NK-92 treated with Interleukin-12 subunit alpha and Interleukin-12 subunit beta, amount 100 ng/mL, for 24 hours (cell line): ENCODE measurements at regions not wholly inside any gene's neighbourhood (a gene's known extent, or its start where the extent isn't known, plus 50 kb on each side); places are given as distances from the start of the nearest gene placed in this dataset.
"Not testable (repeated sequence)": the region's sequence is repeated elsewhere in the genome, so short reads cannot be mapped to it uniquely, and the experiment has no call there.

Source experiments
- DNase-seq: peaks from one replicate; lab custom pipeline; 2025; lab: John Stamatoyannopoulos, UW

DNA sequence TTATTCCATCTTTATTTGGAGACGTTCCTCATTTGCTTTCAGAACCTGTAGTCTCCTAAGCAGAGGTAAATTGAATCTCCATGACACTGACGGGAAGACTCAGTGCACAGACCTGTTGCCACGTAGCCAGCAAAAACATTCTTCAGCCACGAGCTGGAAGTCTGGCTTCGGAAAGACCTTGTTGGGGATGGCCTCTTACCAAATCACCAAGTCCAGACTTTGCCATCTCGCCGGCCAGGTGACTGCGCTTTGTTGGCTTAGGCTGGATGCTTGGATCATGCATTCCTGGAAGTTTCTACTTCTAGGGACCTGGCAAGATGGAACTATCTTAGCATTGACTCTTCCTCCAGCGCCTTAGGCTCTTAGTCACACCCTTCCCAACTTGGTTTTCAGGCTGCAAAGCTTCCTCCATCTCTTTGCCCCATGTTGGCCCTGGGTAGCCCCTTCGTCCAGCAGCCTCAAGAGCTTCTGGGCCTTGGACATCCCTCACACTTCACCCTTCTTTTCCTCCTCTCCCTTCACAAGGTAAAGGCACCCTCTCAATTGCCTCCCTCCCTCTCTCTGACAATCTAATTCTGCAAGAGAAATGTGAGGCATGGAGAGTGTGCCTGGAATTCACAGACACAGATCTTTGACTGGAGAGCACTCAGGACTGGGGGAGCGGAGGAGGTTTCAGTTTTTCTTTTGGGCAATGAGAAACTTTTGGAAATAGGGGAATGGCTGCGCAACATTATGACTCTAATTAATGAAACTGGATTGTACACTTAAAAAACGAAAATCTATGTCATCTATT is 451.9 kb upstream of the MKI67 start:
- no peak for DNase-seq

DNA sequence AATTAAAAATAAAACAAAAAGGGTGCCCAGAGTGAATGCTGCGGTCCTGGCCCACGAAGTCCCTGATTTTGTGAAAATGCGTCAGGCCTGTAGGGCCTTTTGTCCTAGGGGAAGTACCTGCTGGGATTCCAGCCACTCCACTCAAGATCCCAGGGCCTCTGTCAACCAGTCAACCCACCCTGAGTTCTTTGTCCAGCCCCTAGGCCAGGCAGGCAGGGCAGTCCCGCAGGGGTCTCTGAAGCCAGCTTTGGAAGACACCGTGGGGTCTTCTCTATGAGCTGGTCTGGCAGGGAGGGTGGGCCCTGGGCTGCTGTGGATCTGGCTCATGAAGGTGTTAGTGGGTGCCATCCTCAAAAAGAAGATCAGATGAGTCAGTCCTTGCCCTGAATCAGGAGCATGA is 452.5 kb upstream of the MKI67 start:
- no peak for DNase-seq

DNA sequence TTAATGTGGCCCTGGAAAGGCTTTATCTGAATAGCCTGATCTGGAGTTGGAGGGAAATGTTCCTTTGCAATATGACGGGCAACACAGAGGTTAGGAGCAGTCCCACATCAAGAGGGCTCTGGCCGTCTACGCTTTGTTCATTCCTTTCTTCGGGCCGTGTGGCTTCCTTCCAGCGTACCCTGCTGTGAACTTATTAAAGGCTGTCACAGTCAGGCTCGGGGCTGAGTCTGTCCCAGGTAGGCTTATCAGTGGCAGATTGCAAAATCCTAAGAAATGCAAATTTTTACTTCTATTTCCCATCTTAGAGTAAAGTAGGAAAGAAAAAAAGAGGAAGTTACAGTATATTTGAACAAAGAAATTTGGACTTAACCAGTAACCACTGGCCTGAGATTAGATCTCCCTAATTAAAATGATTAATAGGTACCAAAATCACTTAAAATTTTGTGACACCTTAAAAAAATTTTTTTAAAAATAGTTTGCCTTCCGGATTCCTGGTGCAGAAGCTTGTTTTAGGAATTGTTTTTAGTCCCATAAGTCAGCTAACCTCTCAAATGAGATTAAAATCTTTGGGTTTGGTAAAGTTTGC is 453.1 kb upstream of the MKI67 start:
- no peak for DNase-seq

DNA sequence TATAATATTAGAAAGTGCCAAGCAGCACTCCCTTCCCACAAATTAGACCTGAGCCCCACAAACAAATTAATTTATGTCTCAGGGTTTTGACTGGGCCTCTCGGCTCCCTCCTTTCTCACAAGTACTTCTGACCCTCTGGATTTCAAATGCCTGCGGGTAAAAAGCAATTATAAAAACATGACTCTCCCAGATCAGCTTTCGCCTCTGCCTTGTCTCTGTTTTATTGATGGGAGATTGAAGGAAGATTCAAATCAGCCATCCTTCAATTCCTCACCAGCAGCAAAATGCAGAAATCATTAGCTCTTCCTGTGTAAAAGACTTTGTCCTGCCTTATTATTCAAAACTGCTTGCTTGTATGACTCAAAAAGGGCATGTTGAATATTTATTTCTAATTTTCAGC is 453.7 kb upstream of the MKI67 start:
- DNase-seq: no peak

DNA sequence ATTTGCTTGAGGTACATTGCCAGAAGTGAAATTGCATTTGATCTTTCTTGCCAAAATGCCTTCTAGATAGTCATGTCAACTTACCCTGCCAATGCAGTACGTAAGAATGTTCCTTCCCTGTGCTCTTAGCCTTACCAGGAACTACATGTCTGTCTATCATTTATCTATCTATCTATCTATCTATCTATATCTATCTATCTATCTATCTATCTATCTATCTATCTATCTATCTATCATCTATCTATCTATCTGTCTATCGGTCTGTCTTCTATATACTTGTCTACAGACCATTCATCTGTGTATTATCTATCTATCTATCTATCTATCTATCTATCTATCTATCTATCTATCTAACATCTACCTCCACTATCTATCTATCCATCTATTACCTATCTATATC is 456.9 kb upstream of the MKI67 start:
- DNase-seq: not testable (repeated sequence)

DNA sequence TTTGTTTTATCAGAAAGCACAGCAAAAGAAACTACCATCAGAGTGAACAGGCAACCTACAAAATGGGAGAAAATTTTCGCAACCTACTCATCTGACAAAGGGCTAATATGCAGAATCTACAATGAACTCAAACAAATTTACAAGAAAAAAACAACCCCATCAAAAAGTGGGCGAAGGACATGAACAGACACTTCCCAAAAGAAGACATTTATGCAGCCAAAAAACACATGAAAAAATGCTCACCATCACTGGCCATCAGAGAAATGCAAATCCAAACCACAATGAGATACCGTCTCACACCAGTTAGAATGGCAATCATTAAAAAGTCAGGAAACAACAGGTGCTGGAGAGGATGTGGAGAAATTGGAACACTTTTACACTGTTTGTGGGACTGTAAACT is 460.4 kb upstream of the MKI67 start:
- not testable (repeated sequence) for DNase-seq

DNA sequence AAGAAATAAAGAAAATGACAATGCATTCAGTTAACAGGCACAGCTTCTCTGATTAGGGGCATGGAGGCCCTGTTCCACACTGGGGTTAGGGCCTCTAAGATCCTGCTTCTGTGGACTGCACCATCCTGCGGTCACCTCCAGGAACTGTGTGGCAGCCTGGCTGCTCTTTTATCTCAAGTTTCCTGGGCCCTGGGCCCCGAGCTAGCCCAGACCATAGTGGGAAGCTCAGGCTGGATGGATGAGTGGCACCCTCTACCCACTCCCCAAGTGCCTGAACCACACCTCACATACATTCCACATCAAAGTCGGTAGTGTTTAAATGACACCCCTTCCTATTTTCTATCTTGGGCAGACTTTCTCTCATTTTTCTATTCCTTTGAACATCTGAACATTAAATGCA is 461.5 kb upstream of the MKI67 start:
- DNase-seq: no peak

DNA sequence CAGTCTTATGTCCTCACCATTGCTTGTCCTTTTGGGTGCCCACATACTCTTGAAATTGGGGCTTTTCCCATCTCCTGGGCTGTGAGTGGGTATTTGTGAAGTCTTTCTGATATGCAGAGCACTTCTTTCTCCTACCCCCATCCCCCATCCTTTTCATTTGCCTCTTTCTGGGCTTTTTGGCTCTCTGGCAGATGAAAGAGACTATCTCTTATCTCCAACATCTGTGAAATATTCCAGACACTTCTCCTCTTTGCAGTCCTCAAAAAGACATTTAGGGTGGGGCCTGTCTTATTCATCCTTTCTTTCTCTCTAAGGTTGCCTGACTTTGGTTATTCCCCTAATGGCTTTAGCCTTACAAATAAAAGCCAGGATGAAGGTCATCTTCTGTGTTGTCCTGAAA is 462.2 kb upstream of the MKI67 start:
- no peak for DNase-seq

DNA sequence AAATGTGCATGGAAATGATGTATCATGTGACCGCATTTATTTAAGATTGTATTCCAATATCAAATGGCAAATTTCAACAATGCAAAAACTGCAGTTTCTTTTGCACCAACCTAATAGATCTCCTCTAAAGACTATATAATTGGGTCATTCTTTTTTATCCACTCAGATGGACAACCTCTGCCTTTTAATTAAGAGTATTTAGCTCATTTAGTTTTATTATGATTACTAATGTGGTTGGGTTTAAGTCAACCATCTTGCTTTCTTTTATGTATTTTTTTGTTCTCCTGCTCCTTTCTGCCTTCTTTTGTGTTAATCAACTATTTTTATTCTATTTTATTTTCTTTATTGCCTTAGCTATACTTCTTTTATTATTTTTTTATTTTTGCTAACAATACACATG is 468.5 kb upstream of the MKI67 start:
- DNase-seq: no peak

DNA sequence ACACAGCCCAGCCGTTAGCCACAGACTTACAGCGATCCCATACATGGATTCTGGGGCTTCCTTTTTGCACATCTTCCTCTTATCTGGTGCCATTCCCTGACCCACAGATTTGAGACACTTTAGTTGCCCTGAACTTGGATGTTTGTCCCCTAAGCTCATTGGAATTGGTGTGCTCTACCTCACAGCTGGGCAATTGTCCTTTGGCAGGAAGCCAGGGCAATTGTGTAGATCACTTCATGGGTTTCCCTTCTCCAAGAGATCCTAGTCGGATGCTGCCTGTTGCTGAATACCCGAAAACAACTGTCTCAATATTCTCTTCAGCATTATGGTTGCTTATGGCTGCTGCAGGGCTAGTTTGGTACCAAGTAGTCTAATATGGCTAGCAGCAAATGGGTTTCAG is 470.7 kb upstream of the MKI67 start:
- DNase-seq: no peak

DNA sequence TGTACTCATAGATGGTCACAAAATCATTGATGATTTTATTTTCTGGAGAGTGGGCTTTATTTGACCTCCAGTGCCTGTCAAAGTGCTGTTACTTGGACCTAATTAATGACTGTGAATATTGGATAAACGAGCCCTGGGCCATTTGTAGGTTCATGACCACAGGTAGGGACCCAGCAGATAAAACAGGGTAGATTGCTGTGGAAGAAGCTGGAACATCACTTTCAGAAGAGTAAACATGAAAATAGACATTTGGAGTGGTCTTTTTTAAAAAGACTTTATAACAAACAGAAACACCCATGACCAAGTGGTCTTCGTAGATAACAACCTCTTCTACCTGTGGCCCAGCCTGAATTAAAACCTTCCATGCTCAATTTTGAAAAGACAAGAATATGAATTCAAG is 472.8 kb upstream of the MKI67 start:
- no peak for DNase-seq

DNA sequence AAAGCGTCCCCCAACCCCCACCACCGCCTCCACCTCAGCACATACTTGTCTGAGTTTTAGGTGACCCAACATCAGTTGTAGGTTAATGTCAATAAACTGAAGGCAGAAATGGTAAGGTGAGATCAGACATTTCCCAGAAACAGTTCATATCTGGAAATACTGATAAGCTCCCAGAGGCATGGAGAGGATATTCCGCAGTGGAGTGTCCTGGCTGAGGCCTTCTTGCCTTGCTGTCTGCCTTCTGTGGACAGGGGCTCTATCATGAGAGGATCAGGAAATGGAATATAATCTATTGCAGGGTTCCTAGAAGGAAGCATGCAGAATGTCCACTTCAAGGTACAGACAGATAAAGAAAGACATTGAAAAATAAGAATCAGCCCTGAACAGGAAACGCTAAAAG is 473.3 kb upstream of the MKI67 start:
- DNase-seq: no peak

DNA sequence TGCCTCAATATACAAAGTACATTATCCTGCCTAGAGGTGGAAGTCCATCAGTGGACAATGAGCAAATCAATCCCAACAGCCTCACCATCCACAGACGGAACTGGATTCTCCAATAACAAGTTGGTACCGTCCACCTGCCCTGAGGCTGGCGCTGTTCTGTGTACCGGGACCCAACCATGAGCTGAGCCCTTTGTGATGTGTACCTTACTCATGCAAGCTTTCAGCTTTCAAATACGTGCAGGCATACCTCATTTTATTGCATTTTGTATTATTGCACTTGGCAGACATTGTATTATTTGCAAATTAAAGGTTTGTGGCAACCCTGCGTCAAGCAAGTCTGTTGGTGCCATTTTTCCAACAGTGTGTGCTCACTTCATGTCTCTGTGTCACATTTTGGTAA is 476.0 kb upstream of the MKI67 start:
- DNase-seq: no peak

DNA sequence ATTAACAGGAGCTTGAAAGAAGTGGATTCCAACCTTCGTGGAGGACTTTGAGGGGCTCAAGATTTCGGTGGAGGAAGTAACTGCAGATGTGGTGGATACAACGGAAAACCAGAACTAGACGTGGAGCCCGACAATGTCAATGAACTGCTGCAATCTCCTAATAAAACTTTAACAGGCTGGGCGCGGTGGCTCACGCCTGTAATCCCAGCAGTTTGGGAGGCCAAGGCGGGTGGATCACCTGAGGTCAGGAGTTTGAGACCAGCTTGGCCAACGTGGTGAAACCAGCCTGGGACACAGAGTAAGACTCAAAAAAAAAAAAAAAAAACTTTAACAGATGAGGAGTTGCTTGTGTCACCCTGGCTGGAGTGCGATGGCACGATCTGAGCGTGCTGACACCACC is 477.8 kb upstream of the MKI67 start:
- no peak for DNase-seq

DNA sequence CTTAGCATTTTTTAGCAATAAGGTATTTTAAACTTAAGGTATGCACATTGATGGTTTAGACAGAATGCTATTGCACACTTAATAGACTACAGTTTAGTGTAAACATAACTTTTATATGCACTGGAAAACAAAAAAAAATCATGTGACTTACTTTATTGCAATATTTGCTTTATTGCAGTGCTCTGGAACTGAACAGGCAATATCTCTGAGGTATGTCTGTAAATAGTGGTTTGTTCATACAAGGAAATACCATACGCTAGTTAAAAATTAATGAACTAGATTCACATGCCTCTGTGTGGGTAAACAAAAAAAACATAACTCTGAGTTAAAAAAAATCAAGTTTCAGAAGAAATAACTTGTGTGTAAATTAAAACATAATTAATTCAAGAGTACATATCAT is 479.0 kb upstream of the MKI67 start:
- no peak for DNase-seq

DNA sequence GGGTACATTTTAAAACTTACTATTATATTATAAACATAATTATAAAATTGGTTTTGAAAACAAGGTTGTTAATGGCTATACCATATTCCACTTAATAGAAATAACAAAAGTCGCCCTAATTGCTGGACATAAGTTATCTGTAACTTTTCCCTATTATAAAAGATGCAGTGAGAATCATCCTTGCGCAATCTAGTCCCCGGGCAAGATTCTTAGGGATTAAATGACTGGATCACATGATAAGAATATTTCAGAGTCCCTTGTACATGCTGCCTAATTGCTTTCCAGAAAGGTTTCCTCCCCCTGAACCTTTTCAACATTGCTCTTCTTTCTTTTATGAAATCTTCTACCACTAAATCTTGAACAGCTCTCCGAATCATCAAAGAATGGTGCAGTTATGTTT is 479.8 kb upstream of the MKI67 start:
- no peak for DNase-seq

DNA sequence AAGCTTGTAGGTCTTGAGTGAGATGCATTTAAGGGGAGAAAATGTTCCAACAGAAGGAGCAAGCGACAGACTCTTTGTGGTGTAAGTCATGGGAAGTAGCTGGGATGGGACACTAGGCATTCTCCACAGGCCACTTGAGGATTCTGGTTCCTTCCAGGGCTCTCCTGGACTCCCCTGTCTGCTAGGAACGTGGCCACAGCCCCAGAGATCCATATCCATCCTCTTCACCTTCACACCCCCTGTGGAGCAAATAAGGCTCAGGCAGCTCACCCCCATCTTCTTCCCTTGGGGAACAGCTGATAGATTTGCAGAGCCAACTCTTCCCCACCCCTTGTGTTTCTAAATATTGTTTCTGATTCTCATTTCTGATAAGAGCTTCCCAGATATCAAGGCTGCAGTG is 482.6 kb upstream of the MKI67 start:
- no peak for DNase-seq

DNA sequence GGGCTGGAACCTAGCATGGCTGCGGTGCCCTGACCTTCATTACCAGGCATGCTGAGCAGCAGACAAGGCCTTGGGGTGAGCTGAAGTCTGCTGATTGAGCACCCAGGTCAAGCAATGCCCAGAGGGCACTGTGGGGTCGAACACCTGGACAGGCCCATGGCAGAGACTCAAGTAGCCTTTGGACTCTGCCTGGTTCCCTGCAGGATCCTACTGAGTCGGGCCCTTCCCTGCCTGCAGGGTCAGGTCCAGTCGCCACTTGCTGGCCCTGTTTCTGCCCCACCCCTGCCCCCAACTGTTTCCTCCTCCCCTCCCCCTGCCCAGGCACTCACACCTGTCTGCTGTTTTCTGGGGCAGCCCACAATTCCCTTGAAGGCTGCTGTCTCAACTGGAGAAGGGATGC is 483.2 kb upstream of the MKI67 start:
- DNase-seq: no peak

DNA sequence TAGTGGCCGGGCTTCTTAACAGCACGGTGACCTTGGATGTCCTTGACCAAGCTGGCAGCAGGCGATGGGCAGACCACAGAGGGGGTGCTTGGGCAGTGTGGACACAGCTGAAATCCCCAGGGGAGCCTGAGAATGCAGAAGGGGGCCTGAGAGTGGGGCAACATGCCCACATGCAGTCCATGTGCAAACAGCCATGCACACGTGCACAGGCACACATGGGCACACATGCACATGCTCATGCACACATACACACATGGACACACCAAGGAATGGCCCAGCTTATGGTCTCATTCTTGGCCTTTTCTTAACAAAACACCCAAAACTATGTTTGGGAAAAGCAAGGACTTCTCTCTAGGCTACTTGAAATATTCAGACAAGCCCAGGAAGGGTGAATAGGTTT is 483.9 kb upstream of the MKI67 start:
- DNase-seq: no peak

DNA sequence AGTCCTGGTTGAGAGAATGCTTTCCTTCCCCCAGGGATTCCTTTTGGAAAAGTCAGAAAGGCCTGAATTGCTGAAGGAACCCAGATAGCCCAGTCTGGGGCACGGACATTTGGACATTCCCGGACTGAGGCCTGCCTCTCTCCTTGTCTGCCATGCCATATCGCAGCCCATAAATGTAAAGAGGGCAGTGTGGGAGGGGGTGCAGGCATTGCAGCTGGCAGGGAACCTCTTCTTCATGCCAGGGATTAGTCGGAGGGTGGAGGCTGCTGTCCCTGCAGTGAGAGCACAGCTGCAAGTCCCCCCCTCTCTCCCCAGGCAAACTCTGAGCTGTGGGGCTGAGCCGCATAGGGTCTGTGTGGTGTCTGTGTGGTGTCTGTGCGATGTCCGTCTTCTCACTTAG is 486.0 kb upstream of the MKI67 start:
- DNase-seq: no peak

DNA sequence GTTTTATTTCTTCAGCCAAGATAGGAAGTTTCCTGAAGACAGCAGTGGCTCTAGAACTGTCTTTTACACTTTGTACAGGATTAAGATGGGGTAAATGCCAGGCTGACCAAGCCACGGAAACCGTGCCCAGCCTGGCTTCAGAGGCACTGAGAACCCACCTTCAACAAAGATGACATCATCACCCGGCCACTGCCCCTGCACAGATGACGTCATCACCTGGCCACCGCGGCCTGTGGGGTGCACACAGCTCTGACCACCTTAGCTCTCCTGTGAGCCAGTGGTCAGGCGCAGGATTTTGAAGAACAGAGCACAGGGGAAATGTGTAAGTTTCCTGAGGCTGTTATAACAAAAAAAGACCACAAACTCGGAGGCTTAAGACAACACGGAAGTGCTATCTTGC is 486.4 kb upstream of the MKI67 start:
- no peak for DNase-seq

DNA sequence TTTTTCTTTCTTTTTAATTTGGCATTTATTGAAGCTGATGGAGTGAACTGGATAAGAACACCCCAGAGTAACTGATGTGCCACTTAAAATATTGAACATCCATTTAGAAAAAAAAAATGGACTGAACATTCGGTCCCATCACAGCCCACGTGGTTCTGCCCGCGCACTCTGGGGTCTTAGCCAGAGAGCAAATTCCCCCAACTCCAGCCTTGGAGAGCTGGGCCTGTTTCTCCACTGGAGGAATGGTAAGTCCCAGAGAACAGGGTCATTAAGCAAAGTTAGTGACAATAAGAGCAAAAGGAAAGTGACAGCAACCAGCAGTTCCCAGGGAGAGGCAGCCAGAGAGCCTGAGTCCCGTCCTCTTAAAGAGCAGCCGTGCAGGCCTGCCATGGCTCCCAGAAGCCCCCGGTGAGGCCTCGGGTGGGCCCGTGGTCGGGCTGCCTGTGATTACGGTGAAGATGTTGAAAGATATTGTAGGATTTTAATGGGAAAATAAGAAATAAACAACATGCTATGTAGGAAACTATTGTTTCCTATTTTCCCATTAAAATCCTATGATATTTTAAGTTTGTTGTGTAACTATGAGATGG is 487.9 kb upstream of the MKI67 start:
- no peak for DNase-seq

DNA sequence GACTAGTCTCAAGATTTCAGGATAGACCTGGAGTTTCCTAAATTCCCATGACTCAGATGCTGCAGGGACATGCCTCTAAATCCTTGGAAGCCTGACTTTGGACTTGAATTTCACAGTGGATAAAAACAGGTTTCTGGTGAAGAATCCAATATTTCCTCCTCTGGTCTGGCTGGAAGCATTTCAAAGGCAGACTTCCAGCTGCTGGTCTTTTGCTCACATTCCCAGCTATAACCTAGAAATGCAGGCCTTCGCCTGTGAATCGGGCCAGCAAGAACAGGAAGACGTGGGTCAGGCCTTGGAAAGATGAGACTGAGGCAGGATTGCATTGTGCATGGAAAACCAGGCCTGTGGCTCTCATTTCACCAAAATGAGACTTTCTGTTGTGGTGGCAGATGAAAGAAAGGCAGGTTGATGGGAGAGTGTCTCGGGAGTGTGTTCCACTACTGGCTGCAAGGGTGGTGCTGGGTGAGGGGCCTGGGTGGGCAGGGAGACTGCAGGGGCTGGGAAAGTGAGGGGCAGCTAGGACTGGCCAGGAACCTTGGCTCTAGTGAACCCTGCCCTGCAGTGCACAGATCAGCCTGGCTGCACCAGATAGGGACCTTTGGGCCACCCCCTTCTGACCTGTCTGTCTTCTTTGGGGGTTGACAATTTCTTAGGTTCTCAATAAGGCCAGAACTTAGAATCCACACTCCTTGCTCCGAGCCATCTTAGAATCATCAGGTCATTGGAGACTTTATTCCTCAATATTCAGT is 488.8 kb upstream of the MKI67 start:
- DNase-seq: no peak
